Liver (tissue), 7 donors: ENCODE measurements at regions not wholly inside any gene's neighbourhood (a gene's known extent, or its start where the extent isn't known, plus 50 kb on each side); places are given as distances from the start of the nearest gene placed in this dataset.

Experiments used
- DNase-seq: peaks from one replicate; pipeline ENCODE4 v3.0.0-alpha.2; 2017; ENCODE audit warnings: low spot score
- H3K27ac ChIP-seq, 2 donors: one replicate each; pipeline ENCODE4 v1.7.0; 2013; ENCODE audit warnings: inconsistent platforms in 2 of 2, low read length in 2 of 2, control low read depth in 1 of 2, low read depth in 1 of 2, mild to moderate bottlenecking in 1 of 2
- H3K27me3 ChIP-seq, 4 donors: one replicate each; pipeline versions ENCODE4 v1.6.1 to v1.7.0; 2013; ENCODE audit warnings: low read length in 3 of 4, inconsistent platforms in 1 of 4, mild to moderate bottlenecking in 1 of 4, moderate library complexity in 1 of 4; ENCODE audit not compliant: control insufficient read depth in 4 of 4, insufficient read depth in 4 of 4
- H3K36me3 ChIP-seq, 4 donors: one replicate each; pipeline versions ENCODE4 v1.6.1 to v1.7.0; 2013; ENCODE audit warnings: low read length in 3 of 4, mild to moderate bottlenecking in 3 of 4, low read depth in 1 of 4, moderate library complexity in 1 of 4; ENCODE audit not compliant: control insufficient read depth in 4 of 4, insufficient read depth in 3 of 4
- H3K4me1 ChIP-seq, 4 donors: one replicate each; pipeline versions ENCODE4 v1.6.1 to v1.7.0; 2013; ENCODE audit warnings: low read length in 3 of 4, mild to moderate bottlenecking in 3 of 4, moderate library complexity in 1 of 4; ENCODE audit not compliant: control insufficient read depth in 4 of 4, insufficient read depth in 4 of 4
- H3K4me3 ChIP-seq, 3 donors: one replicate each; pipeline versions ENCODE4 v1.6.1 to v1.7.0; 2013; ENCODE audit warnings: low read length in 3 of 3, control low read depth in 1 of 3, low read depth in 1 of 3, mild to moderate bottlenecking in 1 of 3
- H3K9ac ChIP-seq, 2 donors: one replicate each; pipeline ENCODE4 v1.7.0; 2013; ENCODE audit warnings: low read length in 2 of 2, mild to moderate bottlenecking in 2 of 2, moderate library complexity in 2 of 2, control low read depth in 1 of 2, low read depth in 1 of 2
- H3K9me3 ChIP-seq, 4 donors: one replicate each; pipeline versions ENCODE4 v1.6.1 to v1.7.0; 2013; ENCODE audit warnings: low read length in 3 of 4; ENCODE audit not compliant: control insufficient read depth in 4 of 4
- EGR1 ChIP-seq, 2 donors: IDR thresholded peaks; 2 replicates each; pipeline ENCODE4 v1.6.1; 2016 to 2018; ENCODE audit warnings: antibody characterized with exemption in 2 of 2, low read depth in 2 of 2
- FOXA2 ChIP-seq: IDR thresholded peaks from 2 replicates; pipeline ENCODE4 v1.6.1; 2016; ENCODE audit warnings: antibody characterized with exemption
- GABPA ChIP-seq, 2 donors: IDR thresholded peaks in 1 of 2; conservative IDR thresholded peaks in 1 of 2; 2 replicates each; pipeline ENCODE4 v1.6.1; 2016; ENCODE audit warnings: antibody characterized with exemption in 2 of 2, mild to moderate bottlenecking in 1 of 2, moderate library complexity in 1 of 2
- JUND ChIP-seq, 2 donors: IDR thresholded peaks; 2 replicates each; pipeline ENCODE4 v1.6.1; 2016; ENCODE audit warnings: antibody characterized with exemption in 2 of 2
- MAX ChIP-seq: IDR thresholded peaks from 2 replicates; pipeline ENCODE4 v1.6.1; 2016; ENCODE audit warnings: antibody characterized with exemption
- NR2F2 ChIP-seq: IDR thresholded peaks from 2 replicates; pipeline ENCODE4 v1.6.1; 2016; ENCODE audit warnings: antibody characterized with exemption
- RAD21 ChIP-seq, 2 donors: IDR thresholded peaks; 2 replicates each; pipeline ENCODE4 v1.6.1; 2016; ENCODE audit warnings: antibody characterized with exemption in 2 of 2, mild to moderate bottlenecking in 2 of 2
- RXRA ChIP-seq, 2 donors: IDR thresholded peaks; 2 replicates each; pipeline ENCODE4 v1.6.1; 2017 to 2018; ENCODE audit warnings: antibody characterized with exemption in 2 of 2, mild to moderate bottlenecking in 1 of 2
- SP1 ChIP-seq: IDR thresholded peaks from 2 replicates; pipeline ENCODE4 v1.6.1; 2018; ENCODE audit warnings: antibody characterized with exemption, mild to moderate bottlenecking
- TAF1 ChIP-seq: conservative IDR thresholded peaks from 2 replicates; pipeline ENCODE4 v1.6.1; 2016; ENCODE audit warnings: antibody characterized with exemption, mild to moderate bottlenecking
- YY1 ChIP-seq: IDR thresholded peaks from 2 replicates; pipeline ENCODE4 v1.6.1; 2016; ENCODE audit warnings: antibody characterized with exemption, mild to moderate bottlenecking
- WGBS: extraction: QIAGEN DNeasy Blood & Tissue Kit; methylation state at CpG from one replicate; pipeline ENCODE4 v1.1.7; 2013; 5-methylcytosine and 5-hydroxymethylcytosine counted together
- TF ChIP-seq, protein P1 (sequence below): IDR thresholded peaks from 2 replicates; pipeline ENCODE4 v1.6.1; 2016; ENCODE audit warnings: antibody characterized with exemption, mild to moderate bottlenecking
- donor health status: healthy.
- donor health status: healthy.
- donor health status: healthy.
- donor health status: healthy.

DNA sequence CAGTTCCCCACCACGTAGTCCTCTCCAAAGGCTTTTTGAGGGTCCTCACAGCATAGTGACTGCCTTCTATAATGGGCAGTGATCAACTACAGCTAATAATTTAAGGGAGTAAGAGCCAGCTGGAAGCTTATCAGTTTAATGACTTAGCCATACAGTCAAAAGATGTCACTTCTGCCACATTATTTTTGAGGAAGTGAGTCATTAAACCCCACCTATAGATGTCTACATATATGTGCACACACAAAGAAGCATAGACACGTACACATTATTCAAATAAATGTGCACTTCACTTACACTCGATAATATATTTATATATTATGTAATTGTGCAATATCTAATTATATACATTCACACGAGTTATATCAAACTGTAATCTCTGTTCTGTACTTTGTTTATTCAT, 1704.7 kb downstream of the KCNT2 start:
- no peaks in the 10 kb centered on the region for H3K27me3 ChIP-seq
- H3K9me3 ChIP-seq = no peaks in the 10 kb centered on the region
- no peak for DNase-seq
- no peak for TF ChIP-seq GABPA (IDR thresholded peaks at IDR 0.05 in 1 of 2, conservative IDR thresholded peaks at IDR 0.05 in 1 of 2)
- no peak for TF ChIP-seq FOXA2
- H3K27ac ChIP-seq = no peak overlapping the region
- no peaks in the 10 kb centered on the region for H3K36me3 ChIP-seq
- H3K4me1 ChIP-seq = no peaks in the 10 kb centered on the region
- H3K4me3 ChIP-seq = no peak overlapping the region
- no peak overlapping the region for H3K9ac ChIP-seq
- 78% methylated on average over 4 of the region's 4 CpGs for WGBS

- 74% methylated on average over 3 of the region's 3 CpGs for WGBS
- H3K4me1 ChIP-seq = no peaks in the 10 kb centered on the region
- no peak for TF ChIP-seq TAF1
- no peak overlapping the region for H3K27ac ChIP-seq
- H3K4me3 ChIP-seq = no peak overlapping the region
- H3K27me3 ChIP-seq = no peaks in the 10 kb centered on the region
- no peaks in the 10 kb centered on the region for H3K36me3 ChIP-seq
- DNase-seq = no peak
- no peaks in the 10 kb centered on the region for H3K9me3 ChIP-seq
- no peak overlapping the region for H3K9ac ChIP-seq
These were observed 1702.9 kb upstream of the B3GALT2 start for GRCh38 chr1:194889310-194889709.

GRCh38 chr1:194870860-194871259, 1684.4 kb upstream of the B3GALT2 start:
- 68% methylated on average over 2 of the region's 2 CpGs for WGBS
- Histone ChIP-seq H3K4me1 (no peaks in the 10 kb centered on the region), H3K27ac (no peak overlapping the region), H3K4me3 (no peak overlapping the region), H3K9ac (no peak overlapping the region), H3K36me3 (no peaks in the 10 kb centered on the region), H3K9me3 (no peaks in the 10 kb centered on the region), H3K27me3 (no peaks in the 10 kb centered on the region)
- TF ChIP-seq RAD21 (IDR thresholded peaks at IDR 0.05) (no peak), YY1 (no peak), RXRA (IDR thresholded peaks at IDR 0.05) (no peak), JUND (IDR thresholded peaks at IDR 0.05) (no peak), SP1 (no peak), MAX (no peak), EGR1 (IDR thresholded peaks at IDR 0.05; ENCODE audit: low read depth in 2 of 2) (no peak), TAF1 (no peak), FOXA2 (no peak), NR2F2 (no peak)
- TF ChIP-seq, protein P1, sequence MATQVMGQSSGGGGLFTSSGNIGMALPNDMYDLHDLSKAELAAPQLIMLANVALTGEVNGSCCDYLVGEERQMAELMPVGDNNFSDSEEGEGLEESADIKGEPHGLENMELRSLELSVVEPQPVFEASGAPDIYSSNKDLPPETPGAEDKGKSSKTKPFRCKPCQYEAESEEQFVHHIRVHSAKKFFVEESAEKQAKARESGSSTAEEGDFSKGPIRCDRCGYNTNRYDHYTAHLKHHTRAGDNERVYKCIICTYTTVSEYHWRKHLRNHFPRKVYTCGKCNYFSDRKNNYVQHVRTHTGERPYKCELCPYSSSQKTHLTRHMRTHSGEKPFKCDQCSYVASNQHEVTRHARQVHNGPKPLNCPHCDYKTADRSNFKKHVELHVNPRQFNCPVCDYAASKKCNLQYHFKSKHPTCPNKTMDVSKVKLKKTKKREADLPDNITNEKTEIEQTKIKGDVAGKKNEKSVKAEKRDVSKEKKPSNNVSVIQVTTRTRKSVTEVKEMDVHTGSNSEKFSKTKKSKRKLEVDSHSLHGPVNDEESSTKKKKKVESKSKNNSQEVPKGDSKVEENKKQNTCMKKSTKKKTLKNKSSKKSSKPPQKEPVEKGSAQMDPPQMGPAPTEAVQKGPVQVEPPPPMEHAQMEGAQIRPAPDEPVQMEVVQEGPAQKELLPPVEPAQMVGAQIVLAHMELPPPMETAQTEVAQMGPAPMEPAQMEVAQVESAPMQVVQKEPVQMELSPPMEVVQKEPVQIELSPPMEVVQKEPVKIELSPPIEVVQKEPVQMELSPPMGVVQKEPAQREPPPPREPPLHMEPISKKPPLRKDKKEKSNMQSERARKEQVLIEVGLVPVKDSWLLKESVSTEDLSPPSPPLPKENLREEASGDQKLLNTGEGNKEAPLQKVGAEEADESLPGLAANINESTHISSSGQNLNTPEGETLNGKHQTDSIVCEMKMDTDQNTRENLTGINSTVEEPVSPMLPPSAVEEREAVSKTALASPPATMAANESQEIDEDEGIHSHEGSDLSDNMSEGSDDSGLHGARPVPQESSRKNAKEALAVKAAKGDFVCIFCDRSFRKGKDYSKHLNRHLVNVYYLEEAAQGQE = no peak
- no peak for DNase-seq
